ENCODE measurements at regions not wholly inside any gene's neighbourhood (a gene's known extent, or its start where the extent isn't known, plus 50 kb on each side); places are given as distances from the start of the nearest gene placed in this dataset.

DNA sequence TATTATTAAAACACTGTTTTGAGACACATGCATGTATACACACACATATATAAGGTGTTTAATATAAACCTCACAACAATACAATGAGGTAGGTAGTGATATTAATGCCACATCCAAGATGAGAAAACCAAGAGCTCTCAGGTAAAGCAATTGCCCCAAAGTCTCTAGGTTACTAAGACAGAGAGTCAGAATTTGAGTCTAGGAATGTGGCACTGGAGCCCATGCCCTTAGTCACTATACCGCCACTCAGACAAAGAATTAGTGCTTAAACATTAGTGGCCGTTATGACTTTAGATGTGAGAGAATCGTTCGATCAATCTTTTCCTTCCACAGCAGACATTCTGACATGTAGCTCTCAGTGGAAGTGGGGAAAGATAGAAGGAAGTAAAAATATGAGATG lies 108.2 kb upstream of the ACSL4 start:
- no peak for ATAC-seq (ENCODE audit: poor library complexity)
- DNase-seq: no peak
- intact Hi-C loops (cut with DNase I): no loop called here

DNA sequence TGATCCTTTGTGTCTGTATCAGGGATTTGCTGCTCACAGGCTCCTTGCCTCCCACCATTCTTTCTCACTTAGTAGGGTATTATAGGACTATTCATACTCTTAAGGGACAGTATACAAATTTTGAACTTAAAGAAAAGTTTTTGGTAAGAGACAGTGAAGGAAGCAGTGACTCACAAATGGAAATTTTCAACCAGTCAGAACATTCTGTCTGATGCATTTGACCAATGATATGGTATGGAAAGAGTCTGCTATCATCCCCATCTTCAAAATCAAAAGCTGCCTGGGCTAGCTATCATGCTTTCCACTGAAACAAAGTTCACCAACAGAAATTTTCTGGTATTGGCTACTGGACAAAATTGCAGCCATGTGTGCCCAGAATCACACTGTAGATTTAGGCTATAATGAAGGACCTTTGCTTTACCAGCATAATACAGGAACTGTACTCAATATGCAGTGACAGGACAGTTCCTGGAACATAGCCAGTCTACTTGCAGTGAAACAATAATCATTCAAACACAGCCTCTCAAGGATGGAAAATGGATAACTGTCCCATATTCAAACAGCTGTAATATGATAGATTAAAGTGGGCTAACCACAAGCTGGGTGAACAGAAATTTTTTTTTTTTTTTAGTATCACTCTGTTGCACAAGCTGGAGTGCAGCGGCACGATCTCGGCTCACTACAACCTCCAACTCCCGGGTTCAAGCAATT lies 109.0 kb upstream of the ACSL4 start:
- intact Hi-C loops (cut with DNase I): no loop called here
- ATAC-seq (ENCODE audit: poor library complexity): no peak

DNA sequence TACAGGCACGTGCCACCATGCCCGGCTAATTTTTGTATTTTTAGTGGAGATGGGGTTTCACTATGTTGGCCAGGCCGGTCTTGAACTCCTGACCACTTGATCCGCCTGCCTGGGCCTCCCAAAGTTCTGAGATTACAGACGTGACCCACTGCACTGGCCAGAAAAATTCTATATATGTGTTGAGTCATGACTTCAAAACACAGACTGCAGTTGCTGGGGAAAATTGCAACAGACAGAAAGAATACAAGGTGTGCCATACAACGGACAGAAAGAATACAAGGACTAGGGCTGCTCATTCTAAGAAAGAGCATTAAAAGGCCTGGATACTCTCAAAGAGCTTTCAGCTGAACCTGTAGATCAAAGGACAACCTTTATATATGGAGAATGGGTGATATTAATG lies 109.6 kb upstream of the ACSL4 start:
- intact Hi-C loops (cut with DNase I): no loop called here
- ATAC-seq (ENCODE audit: poor library complexity): no peak
- no peak for DNase-seq

More for the DNA sequence above, 109.0 kb upstream of the ACSL4 start:
- no peak for DNase-seq

DNA sequence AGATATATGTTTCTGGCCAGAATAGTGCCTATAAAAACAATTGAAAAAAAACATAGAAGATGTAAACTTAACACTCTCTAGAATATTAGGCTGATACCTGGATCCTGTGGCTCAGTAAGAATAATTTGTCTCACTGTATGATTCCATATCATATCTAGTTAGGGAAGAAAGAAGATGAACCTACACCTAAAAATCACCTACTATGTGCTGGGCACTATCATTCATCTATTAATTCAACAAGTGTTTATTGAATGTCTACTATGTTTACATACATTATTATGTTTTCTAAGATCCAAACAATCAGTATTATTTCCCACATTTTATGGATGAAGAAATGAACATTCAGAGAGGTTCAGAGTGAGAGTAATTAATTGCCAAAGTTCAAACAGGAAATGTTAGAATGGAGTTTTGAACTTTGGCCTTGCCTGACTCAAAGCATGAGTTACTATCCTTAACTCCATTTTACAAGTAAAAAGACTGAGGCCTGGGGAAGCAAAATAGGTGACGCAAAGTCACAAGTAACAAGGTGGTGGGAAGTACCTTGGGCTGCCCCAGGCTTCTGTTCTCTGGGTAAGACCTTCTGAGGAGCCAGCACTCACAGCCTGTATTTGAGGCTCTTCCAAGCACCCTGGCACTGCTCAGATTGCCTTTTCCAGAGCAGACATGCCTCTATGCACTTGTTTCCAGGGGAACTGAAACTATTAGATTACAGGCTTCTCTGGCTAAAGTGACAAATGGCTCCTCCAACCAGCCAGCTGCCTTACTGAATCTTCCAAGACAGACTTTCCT lies 111.1 kb upstream of the ACSL4 start:
- peak; percentile 38 for DNase-seq
- intact Hi-C loops (cut with DNase I): no loop called here
- ATAC-seq (ENCODE audit: poor library complexity): no peak

DNA sequence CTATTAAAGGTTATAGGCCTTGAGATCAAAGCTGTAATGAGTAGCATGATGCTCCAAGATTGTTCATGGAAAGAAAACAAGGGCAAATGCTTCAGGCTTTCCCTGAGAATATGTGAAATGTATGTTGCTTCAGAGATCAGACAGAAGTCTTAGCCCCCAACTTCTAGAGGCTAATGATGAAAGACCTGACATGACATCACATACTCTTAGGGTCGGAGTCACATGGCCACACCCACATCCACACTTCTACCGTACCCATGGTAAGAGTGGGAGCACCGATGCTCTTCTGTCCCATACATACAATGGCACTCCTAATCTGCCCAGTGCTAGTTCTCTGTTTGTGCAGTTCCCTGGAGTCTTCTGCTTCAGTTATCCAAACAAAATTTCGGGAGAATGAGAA lies 111.9 kb upstream of the ACSL4 start:
- ATAC-seq (ENCODE audit: poor library complexity) (no peak), DNase-seq (no peak)
- intact Hi-C loops (cut with DNase I): no loop called here

DNA sequence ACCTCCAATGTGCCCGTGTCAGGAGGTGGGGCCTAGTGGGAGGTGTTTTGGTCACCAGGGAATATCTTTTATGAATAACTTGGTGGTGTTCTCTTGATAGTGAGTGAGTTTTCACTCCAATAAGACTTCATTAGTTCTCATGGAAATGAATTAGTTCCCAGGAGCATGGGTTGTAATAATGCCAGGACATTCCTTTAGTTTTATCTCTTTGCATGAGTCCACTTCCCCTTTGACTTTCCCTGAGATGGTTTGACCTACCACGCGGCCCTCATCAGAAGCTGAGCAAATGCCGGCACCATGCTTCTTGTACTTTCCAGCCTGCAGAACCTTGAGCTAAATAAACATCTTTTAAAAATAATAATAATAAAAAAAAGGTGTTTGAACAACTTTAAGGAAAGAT lies 112.9 kb upstream of the ACSL4 start:
- DNase-seq (no peak), ATAC-seq (ENCODE audit: poor library complexity) (no peak)
- intact Hi-C loops (cut with DNase I): no loop called here

DNA sequence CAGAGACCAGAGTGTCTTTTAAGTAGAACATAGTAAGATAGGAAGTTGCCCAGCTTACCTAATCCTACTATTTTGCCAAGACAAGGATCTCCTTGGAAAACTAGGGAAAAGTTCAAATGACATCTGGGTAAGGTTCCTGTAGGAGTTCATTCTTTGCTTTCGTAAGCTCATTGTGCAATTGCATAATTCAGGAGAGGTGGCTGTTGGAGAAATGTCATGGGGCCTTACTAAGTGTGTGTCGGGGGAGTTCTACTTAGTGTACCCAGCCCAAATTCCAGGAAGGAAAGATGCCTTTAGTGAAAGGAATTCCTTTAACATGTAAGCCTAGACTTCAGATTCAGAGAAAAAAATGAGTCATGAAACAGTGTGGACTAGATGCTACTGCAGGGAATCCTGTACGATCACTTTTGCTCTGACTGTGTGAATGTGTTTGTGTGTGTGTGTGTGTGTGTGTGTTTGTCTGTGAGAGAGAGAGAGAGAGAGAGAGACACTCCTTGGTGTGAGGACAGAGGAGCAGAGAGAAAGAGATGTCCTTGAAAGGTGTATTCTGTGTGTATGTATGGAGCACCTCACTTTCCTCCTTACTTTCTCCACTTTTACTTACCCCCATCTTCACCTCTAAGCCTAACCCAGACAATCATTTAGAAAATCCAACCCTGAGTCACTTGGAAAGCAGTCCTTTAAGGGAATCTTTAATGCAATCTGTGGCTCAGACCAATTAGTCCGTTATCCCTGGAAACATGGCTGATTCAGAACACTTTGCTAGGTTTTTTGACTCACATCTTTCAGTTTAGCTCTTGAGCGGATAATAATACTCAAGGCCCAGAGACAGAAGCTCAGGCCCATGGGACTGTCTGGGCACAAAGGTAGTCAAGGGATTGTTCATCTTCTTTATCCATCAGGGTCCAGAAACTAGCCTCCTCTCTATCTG lies 114.5 kb upstream of the ACSL4 start:
- ATAC-seq (ENCODE audit: poor library complexity): peak; percentile 83

DNA sequence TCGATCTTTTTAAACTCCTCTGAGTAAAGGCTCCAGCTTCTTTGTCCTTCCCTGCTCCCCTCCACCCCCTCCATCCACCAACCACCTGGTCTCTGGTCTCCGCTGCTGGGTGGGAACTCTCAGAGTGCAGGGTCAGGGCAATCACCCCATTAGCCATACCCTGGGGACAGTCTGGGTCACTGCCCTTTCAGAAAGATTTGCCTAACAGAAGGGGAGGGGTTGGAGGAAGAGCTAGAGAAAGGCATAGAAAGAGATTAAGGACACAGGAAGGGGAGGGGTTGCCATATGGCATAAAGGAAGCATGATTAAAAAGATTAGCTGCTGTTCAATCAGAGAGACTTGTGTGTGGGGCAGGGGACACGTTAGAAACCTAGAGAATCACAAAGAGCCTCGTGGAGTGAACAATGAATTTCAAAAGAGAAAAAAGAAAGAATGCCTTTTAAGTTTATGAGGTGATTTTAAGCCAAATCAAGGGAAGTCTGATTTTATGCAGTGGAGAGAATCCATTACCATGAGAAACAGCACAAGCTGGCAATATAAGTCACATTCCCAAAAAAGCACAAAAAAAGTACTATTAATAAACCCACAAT lies 115.5 kb upstream of the ACSL4 start:
- DNase-seq (no peak), ATAC-seq (ENCODE audit: poor library complexity) (no peak)
- intact Hi-C loops (cut with DNase I): no loop called here

More for the DNA sequence above, 114.5 kb upstream of the ACSL4 start:
- intact Hi-C loops (cut with DNase I): no loop called here
- DNase-seq: no peak

DNA sequence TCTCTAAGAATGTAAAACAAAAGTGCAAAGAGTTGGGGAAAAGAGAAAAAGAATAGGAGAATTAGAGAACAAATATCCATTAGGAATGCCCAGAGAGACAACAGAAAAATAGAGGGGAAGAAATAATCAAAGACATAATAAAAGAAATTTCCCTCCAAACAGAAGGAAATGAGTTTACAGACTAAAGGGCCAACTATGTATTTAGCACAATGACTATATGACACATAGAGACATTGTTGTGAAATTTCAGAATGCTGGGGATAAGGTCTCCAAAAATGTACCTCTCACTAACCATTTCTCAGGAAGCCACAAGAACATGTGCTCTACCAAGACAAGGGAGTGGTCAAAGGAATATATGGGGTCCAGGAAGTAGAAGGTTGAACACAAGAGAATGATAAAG lies 121.0 kb upstream of the ACSL4 start:
- intact Hi-C loops (cut with DNase I): loop anchor here (10.0 kb wide), 1 partner anchor 139 kb away; no protein-coding TSS in a partner anchor
- ATAC-seq (ENCODE audit: poor library complexity): no peak
- DNase-seq: no peak

DNA sequence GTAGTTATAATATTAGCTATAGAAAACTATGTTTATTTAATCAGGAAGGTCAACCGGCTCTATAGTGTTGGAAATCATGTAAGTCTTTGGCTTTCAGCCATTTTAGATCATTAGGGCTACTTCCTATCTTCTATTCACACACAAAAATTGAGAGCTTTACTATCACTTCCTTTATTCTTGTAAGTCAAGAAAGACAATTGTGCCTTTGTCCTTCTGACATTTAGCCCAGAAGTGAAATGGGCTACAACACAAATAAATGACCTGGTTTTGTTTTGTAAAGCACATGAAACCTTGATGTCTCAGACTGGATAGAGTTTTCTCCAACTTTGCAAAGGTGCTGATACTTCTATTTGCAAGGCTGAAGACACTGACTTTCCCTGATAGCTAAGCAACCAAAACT lies 122.4 kb upstream of the ACSL4 start:
- intact Hi-C loops (cut with DNase I): loop anchor here (10.0 kb wide), 1 partner anchor 141 kb away; no protein-coding TSS in a partner anchor
- no peak for ATAC-seq (ENCODE audit: poor library complexity)
- DNase-seq: no peak

DNA sequence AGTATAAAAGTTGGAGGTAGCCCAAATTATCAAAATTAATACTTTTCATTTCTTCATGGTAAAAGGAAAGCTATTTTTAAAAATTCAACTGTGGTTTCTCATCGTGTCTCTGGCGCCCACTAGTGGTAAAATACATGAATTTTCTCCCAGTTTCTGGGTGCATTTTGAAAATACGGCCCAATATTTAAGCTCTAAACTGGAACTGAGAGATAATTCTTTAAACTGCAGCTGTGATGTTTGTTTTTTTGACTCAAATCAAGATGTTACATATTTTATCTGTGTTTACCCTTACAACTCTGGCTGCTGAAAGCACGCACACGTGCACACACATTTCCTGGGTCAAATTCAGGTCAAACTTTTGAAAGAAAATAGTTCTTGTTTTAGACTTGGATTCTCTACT lies 123.9 kb upstream of the ACSL4 start:
- ATAC-seq (ENCODE audit: poor library complexity): no peak
- intact Hi-C loops (cut with DNase I): loop anchor here (10.0 kb wide), 1 partner anchor 142 kb away; no protein-coding TSS in a partner anchor

DNA sequence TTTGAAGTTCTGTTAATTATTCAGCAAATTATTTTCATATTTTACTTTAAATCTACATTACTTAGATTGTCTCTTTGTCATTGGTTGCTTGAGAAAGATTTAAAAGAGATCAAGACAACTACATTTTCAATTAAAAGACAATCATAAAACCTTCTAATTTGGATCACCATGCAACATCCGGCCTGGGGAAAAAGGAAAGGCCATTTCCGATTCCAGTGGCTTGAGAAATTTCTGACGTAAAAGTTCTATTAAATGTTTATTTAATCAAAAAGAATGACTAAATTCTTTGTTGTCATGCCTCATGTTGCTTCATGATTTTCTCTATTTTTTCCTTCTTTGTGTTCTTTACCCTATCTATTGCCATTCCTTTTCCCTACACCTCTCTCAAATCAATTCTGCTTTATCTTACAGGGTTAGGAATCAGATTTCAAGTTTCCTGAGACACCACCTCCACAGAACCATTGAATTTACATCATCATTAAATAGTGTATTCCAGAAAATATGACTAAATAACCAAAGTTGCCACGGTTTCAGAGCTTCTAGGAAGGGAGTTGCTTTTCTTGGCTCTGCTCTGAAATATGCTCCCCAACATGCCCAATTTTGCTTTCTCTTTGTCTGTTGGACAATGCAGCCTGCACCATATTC lies 124.6 kb upstream of the ACSL4 start:
- DNase-seq: no peak
- intact Hi-C loops (cut with DNase I): loop anchor here (10.0 kb wide), 1 partner anchor 143 kb away; no protein-coding TSS in a partner anchor

More for the DNA sequence above, 123.9 kb upstream of the ACSL4 start:
- DNase-seq: no peak

DNA sequence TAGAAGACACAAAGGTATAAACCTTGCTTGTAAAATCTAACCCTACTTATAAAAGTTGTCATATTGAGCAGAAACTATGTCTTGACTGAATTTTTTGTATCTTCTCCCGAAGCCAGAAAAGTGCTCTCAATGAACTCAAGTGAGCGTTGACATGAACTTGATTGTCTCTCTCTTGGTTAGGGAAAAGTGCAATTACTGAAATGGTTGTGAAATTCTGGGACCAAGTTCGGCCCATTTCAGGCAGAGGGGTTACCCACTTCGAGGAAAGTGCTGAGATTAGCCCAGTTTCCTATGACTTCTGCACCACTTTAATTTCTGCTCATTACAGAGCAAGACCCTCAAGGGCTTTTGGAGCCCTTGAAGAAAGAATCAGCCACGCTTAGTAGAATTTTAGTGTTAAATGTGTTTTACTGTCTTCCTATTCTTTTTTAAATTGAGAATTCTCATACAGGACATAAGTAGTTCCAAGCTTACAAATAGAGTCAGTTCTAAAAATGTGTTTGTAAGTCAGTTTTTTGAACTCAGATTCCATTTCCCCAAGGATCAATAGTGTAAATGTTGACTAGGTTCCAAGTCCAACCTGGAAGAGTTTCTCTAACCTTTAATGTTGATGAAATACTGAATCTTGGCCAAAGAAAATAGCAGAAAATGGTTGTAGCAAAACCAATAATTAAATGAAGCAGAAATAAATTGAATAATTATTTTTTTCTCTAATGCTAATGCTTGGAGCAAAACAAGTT lies 125.7 kb upstream of the ACSL4 start:
- intact Hi-C loops (cut with DNase I): loop anchor here (10.0 kb wide), 1 partner anchor 144 kb away; no protein-coding TSS in a partner anchor

More for the DNA sequence above, 124.6 kb upstream of the ACSL4 start:
- no peak for ATAC-seq (ENCODE audit: poor library complexity)

DNA sequence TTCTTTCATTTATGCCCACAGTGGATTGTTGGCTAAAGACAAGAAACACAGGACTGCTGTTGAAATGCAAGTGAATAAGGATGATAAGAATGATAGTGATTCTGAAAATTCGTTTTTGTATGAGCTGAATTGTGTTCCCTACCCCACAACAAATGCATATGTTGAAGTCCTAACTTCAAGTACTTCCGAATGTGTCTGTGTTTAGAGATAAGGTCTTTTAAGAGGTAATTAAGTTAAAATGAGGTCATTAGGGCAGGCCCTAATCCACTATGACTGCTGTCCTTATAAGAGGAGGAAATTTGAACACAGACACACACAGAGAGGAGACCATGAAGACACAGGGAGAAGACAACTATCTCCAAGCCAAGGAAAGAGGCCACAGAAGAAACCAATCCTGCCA lies 126.6 kb upstream of the ACSL4 start:
- ATAC-seq (ENCODE audit: poor library complexity) (no peak), DNase-seq (no peak)
- intact Hi-C loops (cut with DNase I): loop anchor here (10.0 kb wide), 1 partner anchor 145 kb away; no protein-coding TSS in a partner anchor

More for the DNA sequence above, 125.7 kb upstream of the ACSL4 start:
- ATAC-seq (ENCODE audit: poor library complexity) (no peak), DNase-seq (no peak)

DNA sequence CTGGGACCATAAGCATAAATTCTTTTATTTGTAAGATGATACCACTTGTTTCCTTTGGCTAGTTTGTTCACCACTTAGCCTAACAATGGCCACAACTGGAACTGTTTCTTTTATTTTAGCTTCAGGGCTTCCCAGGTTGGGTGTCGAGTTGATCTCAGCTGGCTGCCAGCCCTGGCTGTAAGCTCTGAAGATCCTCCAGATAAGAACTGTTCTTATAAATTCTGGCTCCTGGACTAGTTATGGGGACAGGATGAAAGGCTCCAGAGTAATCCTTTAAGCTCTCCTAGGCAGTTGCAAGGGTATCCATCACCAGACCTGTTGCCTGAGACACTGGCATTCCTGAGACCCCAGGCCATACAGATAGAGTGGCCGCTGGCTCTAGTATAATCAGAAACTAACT lies 129.4 kb upstream of the ACSL4 start:
- no peak for DNase-seq
- no peak for ATAC-seq (ENCODE audit: poor library complexity)
- intact Hi-C loops (cut with DNase I): no loop called here

DNA sequence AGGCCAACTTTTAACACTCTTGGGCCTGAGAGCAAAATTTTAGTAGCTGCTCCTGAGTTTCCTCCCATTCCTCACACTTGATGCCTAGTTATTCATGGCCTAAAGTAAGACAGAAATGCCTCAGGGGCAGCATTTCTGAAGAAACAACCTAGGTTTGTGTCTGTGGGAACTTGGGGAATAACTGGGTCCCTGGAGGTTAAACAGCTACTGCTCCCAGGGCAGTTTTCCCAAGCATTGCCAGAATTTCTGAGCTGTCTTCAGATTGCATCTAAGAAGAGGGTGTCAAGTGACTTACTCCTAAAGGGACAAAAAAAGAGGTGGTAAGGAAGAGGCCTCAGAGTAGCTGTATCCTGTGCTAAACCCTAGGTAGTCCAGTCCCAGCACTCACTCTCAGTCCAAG lies 130.8 kb upstream of the ACSL4 start:
- intact Hi-C loops (cut with DNase I): no loop called here
- DNase-seq: no peak
- no peak for ATAC-seq (ENCODE audit: poor library complexity)

DNA sequence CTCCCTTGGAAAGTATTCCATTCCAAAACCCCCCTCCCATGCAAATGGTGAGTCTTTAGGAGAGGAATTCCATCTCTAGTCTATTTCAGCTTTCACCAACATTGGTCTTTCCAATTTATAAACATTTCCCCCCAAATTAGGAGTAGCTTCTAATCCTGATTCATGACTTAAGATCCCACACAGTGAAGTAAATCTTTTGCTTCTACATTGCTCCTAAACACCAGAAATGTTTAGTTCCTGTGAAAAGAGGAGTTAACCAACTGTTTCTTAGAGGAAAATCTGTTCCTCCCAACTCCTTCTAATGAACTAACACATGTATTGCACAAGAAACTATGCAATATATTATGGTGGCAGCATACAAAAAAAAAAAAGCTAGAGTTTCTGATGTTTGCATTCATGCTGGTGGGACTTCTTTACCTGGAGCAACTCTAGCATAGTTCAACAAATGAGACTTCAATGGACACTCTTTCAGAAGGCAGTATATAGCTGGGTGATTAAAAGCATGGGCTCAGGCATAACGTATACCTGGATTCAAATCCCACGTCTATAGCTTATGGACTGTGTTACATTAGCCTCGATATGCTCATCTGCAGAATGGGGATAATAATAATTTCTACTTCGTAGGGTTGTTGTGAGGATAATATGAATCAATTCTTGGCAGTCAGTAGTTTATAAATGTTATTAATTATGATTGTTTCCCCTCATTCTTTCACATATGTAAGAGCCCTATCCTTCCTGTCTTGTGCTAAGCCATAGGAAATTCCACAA lies 131.6 kb upstream of the TMEM164 start:
- DNase-seq (no peak), ATAC-seq (ENCODE audit: poor library complexity) (no peak)
- intact Hi-C loops (cut with DNase I): no loop called here
